ENCODE measurements at regions not wholly inside any gene's neighbourhood (a gene's known extent, or its start where the extent isn't known, plus 50 kb on each side); places are given as distances from the start of the nearest gene placed in this dataset.

DNA sequence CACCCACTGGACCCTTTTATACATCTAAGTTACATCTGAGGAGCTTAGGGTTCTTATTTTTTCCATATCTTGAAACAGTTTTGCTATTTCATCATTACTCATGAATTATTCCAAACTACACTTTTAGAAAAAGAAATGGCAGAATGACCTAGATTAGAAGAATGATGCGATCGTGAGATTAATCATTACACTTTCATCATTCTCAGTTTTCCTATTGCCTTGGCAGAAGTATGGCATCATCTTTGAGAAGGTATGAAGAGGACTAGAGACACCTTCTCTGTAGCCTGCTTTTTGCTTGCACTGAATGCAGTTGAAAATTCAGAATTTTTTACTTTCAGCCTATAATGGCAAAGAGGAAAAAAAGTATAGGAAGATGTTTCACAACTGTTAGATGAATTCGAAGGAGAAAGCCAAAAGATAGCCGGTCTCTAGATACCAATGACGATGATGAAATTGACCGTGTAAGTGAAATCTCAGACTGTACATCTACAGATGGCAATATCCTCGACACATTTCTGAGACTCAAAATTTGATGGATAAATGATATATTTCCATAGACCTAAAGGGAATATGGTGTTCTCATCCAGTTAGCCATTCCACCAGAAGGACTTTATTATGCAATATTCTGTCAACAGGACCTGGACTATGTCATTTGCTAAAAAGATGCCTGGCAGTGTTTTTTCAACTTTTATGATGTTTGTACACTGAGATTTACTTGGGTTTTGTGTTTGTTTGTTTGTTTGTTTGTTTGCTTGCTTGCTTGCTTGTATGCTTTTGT, 191.8 kb downstream of the TOMM20 start:
- DNase-seq (ENCODE audit: low spot score): no peak

DNA sequence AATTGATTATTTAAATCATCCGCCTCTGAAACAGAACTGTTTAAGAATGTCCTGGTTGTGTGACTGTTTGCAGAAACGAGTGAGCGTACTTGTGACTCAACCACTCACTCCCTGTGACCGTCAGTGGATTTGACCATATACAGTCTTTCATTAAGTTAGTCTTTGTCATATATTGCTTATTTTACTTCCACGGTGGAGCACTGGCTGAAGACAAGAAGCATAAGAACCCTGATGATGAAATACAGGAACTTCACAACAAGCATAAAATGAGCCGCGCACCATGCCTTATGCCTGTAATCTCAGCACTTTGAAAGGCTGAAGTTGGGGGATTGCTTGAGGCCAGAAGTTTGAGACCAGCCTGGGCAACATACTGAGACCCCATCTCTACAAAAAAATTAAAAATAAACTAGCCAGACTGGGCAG, 194.0 kb downstream of the TOMM20 start:
- no peak for DNase-seq (ENCODE audit: low spot score)

DNA sequence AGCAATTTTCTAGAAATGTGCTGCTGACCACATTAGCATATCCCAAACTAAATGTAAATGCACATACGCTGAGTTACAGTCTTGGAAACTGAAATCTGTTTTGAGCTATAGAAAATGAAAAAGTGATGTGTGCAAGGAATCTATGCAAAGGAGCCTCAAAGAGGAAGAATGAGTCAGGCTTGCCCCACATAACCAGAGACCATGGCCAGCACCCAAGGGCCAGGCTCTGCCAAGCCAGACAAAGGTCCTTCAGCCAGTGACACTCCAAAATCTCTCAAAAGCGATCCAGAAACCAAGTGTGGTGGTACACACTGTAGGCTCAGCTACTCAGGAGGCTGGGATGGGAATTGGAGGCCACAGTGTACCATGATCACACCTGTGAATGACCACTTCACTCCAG, 195.2 kb downstream of the TOMM20 start:
- DNase-seq (ENCODE audit: low spot score): no peak

DNA sequence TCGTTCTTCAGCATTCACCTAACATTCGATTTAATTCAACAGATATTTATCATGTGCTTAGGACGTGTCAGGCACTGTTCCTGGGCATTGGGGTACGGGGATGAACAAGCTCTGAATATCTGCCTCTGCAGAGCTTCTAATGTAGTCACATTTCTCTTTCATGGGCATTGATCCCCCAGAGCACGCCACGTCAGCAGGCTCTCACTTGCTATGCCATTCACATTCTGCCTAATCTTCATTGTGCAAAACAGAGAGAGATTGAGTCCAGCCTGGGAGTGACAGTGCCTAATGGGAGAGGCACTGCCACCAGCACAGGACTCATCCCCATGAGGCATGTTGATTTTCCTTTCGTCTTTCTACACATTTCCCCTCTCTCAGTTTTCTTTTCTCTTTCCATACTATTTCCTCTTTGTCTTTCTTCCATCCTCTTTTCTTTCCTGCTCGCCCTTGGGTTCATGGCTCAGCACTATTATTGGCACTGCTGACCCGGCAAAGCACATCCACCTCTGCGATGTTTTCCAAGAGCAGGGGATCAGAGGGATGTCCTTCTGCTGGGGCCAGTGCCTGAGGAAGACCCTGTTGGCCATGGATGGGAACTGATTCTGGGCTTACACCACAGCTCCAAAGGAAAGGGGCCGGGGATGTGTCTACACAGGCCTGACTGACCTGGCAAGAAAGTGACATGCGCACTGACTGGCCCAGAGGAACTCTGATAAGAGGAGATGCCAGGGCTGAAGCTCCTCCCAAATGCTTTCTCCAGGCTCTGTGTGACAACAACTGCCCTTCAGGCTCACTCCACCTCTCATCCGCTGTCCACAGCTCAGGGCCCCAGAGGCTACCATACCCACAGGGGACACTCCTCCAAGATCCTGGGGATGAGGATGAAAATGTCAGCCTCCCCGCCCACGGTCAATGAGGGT, 195.9 kb downstream of the TOMM20 start:
- no peak for DNase-seq (ENCODE audit: low spot score)

- DNase-seq (ENCODE audit: low spot score): no peak
Observed at GRCh38 chr1:234932106-234932505, 196.5 kb downstream of the TOMM20 start.

DNA sequence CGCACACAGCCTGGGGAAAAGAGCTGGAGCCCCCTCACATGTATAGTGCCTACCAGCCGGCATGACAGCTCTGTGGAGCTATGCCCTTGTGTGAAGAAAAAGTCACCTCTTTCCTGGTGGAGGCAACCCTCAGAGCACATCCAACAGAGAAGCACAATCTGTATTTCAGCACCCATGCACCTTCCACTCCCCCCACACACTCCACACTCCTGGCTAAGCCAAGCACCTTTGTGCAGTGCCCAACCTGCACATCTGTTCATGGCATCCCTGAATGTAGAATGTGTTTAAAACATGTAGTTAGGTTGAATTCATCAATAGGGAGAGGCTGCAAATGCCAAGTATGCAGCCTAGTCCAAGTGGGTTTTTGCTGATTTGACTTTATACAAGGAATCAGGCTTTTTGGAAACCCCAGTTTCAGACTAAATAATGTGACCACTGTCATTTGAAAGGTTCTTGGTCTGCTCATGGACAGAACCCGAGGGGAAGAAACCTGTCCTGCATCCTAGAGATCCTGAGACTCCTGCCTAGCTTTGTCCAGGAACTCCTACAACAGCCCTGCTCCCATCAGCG, 197.1 kb downstream of the TOMM20 start:
- no peak for DNase-seq (ENCODE audit: low spot score)

GRCh38 chr1:234929369-234929768, 199.3 kb downstream of the TOMM20 start:
- DNase-seq (ENCODE audit: low spot score): no peak

DNA sequence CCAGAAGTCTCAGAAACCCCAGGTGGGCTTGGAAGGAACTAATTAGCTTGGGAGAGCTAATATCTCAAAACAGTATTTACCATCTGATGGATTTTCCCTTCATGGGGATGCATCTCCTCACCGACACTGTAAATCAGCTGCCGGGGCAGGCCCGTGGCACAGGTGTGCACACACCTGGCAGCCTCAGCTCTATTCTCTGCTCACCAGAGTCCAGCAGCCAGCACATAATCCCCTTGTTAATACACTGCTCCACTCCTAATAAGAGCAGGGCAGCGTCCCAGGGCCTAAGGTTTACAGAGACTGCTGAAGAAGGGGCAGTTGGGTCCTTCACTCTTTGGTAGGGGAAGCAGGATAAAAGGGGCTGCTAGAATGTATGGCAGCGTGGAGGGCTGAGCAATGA, 200.0 kb downstream of the TOMM20 start:
- no peak for DNase-seq (ENCODE audit: low spot score)

DNA sequence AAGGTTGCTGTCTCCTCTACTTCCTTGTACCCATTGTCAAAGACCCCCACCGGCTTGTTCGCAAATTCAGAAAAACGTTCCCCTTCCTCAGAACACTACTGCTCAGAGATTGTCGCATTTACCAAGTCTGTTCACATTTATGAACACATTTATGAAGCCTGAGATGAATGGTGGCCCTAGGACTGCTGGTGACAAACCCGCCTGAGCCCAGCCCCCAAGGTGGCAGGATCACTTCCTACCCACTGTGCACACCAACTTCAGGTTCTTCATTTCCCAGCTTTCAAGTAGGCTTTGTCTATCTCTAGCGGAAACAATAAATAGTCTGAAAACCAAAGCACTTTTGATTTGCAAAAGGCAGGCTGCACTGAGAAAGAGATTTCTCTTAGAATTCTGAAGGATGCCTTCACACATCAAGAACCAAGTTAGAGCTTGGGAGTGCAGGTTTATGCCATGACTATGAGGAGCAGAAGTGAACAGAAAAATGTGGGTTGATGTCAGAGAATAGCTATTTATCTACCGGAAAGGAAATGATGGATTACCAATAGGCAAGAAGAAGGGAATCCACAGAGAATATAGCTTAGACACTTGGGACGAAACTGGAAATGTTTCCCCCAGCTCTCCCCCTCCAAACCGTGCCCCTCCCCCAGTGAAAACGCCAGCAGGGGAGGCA, 200.5 kb downstream of the TOMM20 start:
- no peak for DNase-seq (ENCODE audit: low spot score)

DNA sequence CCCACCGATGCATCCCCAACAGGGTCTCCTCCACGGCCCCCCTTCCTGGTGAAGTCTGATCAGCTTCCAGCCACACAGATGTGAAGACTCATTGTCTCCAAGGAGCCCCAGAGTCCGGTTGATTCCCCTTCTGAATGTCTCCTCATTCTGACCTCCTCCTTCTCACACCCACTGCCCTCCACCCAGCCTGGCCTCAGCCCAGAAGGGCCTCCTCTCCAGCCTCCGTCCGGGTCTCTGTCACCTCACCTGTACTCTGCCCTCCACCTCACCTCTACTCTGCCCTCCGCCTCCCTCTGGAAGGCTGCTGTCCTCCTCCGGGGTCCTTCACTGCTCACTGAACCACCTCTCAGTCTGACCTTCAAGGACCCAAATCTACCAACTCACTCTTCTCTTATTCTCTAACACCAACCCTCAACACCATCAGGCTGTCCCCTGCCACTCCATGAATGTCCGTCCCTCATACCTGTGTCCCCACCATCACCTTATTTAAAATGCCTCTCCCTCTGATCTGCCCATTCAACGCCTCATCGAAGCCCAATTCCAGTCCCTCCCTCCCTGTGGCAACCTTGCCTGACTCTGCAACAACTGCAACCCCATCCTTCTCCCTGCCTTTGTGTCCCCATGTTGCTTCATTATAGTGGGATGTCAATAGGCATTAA, 201.2 kb downstream of the TOMM20 start:
- no peak for DNase-seq (ENCODE audit: low spot score)

DNA sequence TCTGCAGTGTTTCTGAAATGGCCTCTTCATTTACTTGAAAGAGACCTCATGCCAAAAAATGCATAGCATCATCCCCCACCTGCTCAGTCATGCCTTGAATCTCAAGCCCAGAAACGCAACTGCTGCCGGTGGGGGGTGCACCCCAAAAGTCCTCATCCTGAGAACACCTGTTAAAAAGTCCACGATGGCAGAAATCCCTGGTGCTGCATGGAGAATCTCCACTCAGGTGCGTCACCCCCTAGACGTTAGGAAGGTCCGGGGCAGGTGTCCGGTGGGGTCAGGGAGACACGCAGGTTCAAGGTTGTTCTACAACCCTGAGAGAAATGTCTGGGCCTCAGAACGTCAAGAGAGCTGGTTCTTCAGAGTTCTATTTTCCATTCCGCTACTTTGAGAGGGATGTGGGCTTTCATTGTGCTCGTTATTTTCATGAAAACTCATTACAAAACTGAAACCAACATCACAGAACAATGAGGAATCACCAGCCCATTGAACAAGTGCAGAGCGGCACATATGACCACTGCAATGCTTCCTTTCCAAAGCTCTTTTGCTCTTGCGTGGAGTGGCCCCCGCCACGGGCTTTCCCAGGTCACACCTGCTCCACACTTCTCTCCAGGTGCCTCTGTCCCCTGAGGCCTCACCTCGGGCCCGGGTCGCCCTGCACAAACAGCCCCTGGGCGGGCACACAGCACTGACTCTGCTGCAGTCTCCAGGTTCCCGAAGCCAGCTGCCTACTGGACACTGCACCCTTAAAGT, 201.9 kb downstream of the TOMM20 start:
- peak; percentile 65 for DNase-seq (ENCODE audit: low spot score)

DNA sequence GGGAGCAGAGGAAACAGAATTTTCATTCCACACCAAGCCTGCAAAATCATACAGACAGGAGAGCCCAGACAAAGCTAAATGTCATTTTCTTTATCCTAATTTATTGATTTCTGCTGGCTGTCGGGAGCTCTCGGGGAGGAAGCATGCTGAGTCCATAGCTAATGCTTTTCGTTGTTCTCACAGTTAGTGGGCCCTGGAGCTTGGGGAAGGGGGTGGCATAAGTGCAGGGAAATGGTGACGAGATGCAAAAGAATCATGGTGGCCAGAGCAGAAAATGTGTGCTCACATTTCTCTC, 202.4 kb downstream of the TOMM20 start:
- no peak for DNase-seq (ENCODE audit: low spot score)

DNA sequence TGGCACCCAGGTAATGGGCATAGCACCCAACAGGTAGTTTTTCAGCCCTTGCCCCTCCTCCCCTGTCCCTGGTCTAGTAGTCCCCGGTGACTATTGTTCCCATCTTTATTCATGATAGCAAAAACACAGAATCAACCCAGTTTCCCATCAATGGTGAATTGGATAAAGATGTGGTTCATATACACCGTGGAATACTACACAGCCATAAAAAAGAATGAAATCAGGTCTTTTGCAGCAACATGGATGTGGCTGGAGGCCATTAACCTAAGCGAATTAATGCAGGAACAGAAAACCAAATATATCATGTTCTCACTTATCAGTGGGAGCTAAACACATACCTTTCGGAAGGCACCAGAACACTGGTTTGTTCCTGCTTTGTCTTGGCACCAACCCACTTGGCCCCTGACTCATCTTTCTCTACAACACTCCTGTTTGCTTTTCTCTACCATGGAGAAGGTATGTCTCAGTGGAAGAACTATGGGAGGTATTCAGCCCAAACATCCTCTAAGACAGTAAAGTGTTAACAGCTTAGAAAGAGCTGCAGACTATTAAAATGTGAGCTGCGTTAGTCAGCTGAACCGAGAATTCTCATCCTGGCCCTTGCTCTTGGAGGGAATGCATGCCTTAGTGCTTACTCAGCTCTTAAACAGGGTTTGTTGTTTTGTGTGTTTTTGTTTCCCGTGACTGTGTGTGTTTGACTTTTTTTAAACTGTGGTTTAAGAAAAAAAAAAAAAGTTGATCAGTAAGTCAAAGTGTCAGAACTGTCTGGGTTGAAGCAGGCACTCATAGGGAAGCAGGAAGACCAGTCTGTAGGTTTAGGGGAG, 203.0 kb downstream of the TOMM20 start:
- DNase-seq (ENCODE audit: low spot score): peak; percentile 66

DNA sequence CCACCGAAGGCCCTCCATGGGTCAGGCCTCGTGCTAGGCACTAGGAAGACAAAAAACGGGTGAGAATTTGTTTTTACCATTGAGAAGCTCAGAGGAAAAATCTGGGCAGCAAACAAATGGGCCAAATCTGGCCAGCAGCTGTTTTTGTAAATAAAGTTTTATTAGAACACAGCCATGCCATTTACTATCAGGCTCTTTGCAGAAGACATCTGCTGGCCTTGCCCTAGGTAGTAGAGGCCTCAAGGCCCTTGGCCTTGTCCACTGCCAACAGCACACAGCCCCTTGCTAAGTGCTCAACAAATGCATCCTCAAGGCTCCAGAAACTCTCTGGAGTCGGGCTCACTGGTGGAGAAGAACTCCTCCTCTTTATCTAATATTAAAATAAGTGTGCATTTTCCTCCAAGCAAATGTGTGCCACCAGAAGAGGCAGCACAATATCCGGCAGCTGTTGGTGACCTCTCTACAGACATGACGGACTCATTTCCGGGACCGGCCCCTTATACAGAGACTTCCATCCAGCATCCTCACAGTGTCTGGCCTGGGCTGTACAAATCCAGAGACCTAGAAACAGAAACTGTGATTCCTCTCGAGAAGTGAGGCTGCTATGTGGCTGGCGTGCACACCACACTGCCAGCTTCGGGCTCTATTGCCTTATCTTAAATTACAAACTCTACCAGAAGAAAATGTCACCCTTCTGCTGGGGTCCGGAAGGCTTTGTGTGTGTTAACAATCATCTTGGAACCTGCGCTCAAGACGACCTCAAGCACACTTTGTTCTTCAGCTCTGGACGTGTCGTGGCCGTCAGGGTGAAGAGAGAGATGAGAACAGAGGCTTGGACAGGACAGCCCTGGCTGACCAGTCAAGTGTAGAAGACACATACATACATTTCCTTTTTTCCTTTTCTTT, 203.9 kb downstream of the TOMM20 start:
- no peak for DNase-seq (ENCODE audit: low spot score)

DNA sequence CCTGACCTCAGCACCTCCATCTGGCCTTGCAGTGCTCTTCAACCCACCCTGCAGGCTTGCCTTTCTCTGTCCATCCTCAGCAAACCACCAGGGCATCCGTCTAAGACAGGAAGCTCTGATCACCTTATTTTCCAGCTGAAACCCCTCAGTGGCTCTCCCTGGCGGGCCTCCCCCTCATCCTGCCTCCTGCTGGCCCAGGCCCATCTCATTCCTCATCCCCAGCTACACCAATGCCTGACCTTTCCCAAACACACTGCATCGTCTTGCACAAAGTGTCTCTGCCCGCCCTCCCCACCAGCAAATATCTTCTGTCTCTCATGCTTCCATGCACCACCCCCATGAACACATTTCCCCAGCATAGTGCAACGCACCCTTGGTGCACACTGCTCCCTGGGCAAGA, 205.0 kb downstream of the TOMM20 start:
- DNase-seq (ENCODE audit: low spot score): no peak

- no peak for DNase-seq (ENCODE audit: low spot score)
Observed at GRCh38 chr1:234922987-234923386, 205.7 kb downstream of the TOMM20 start.

GRCh38 chr1:234921266-234922062, 207.2 kb downstream of the TOMM20 start:
- DNase-seq (ENCODE audit: low spot score): no peak

- no peak for DNase-seq (ENCODE audit: low spot score)
Observed at GRCh38 chr1:234920843-234921140, 207.8 kb downstream of the TOMM20 start.

All from pons (tissue), 1 donor.